ENCODE measurements at regions not wholly inside any gene's neighbourhood (a gene's known extent, or its start where the extent isn't known, plus 50 kb on each side); places are given as distances from the start of the nearest gene placed in this dataset.

DNA sequence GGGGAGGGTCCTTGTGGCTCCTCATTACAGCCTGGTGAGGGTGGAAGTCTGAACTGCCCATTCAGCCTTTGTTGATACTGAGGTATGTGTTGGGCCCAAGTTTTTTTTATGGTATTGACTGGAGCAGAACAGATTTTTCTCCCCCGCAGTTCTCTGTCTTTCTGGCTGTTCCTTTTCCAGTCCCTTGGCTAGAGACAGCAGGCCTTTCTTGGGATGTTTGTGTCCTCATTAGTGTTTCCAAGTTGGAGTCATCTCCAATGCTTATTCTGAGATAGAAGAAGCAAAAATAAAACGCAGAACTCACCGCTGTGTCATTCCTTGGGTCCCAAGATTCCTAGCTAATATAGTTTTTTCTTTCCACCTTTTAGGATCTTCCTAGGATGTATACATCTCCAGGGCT, 193.3 kb downstream of the RAMP3 start:
- DNase-seq (ENCODE audit: low read depth in 2 of 2) = no peak

DNA sequence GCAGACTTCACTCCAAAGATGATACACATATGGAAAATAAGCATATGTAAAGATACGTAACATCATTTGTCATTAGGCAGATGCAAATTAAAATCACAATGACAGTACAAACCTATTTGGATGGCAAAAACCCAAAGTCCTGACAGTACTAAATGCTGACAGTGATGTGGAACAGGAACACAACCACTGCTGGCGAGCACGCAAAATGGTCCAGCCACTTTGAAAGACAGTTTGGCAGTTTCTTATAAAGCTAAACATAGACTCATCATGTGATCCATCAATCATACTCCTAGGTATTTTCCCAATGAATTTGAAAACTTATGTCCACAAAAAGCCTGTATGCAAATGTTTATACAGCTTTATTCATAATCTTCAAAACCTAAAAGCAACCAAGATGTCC, 200.7 kb downstream of the RAMP3 start:
- no peak for DNase-seq (ENCODE audit: low read depth in 2 of 2)

DNA sequence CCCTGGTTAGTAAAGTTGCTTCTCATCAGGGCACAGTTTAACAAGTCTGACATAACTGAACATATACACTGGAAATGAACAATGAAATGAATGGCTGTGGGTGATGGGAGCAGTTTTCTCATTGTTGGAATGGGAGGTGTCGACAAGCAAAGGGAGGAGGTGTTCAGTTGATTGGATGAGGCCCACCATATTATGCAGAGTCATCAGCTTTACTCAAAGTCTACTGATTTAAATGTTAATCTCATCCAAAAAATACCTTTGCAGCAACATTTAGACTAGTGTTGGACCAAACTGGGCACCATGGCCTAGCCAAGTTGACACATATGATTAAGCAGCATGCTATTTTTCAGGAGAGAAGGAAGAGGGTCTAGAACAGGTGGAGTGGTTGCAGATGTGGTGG, 201.7 kb downstream of the RAMP3 start:
- DNase-seq (ENCODE audit: low read depth in 2 of 2) = no peak

DNA sequence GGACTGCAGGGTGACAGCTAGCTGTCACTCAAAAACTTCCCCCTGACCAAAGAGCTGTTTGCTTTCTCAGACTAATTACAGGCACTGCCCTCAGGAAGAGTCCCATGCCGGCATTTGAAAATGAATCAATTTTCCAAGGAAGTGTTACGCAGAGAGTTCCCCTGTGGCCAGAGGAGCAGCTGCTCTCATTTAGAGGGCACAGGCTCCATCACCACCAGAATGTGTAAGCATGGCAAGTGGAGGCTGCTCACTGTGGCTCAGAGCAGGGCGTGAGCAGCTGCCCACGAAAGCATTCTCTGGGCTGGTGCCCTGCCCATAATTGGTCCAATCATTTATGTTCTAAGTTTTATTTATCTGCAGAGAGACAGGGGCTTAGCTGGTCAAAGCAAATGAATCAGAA, 202.2 kb downstream of the RAMP3 start:
- DNase-seq (ENCODE audit: low read depth in 2 of 2) = no peak

DNA sequence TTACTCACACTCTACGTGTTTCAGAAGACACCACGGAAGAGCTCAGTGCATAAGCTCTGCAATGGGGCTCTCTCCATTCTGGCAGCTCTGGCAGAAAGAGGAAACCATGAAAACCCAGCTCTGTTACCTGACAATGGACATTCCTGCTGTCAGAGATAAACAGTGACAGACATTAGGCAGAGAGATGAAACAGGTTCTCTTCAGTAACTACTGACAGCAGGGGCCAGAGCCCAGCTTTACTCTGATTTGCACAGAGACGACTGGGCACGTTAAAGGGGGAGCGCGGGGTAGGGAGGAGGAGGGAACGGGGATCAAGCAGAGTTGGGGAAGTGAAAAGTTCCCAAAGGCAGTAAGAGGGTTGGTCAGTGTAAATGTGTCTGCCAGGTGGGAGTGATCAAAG, 206.1 kb downstream of the RAMP3 start:
- DNase-seq (ENCODE audit: low read depth in 2 of 2) = no peak

DNA sequence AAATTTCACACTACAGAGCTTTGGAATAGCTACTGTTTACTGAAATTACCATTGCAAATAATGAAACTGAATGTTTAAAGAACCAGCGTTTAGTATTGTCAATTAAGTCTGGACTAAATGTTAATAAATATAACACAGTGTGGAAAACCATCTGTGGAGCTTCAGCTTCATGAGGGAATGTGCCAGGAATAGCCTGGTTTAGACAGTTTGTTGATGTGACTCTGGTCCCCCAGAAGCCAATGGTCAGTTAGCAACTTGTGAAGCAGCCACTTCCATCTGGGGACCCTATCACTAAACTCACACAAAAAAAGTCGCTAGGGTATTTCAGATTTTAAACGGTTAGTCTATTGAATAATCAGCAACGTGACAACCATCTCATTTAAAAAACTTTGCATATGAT, 207.8 kb downstream of the RAMP3 start:
- DNase-seq (ENCODE audit: low read depth in 2 of 2) = no peak

DNA sequence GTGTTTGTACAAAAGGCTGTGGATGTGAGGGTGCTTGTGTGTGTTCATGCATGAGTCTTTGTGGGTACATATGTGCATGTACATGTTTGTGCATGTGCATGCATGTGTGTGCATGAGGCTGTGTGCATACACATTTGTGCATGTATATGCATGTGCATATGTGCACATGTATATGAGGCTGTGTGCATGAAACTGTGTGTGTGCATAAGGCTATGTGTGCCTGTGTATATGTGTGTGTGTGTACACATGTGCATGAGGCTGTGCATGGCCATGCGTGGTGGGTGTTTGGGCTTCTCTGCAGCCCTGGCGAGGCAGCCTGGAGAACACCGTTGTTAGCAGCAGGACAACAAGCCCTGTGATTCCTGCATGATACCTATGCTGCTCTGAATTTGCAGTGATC, 207.7 kb upstream of the ADCY1 start:
- no peak for DNase-seq (ENCODE audit: low read depth in 2 of 2)

DNA sequence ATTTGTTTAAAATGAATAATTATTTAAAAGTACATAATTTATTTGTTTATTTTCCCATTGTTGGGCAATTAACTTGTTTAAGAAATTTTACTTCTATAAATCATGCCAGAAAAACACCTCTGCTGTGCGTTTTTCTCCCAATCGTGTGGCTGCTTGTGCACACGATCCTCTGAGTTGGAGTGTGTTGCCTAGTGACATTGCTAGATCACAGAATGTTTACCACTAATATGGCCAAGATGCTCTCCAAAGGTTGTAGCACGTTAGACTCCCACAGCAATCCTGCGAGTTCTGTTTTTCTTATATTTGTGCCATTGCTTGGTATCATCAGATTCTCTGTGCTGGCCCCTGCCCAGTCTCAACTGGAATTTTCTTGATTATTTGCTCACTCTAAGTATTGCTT, 207.1 kb upstream of the ADCY1 start:
- no peak for DNase-seq (ENCODE audit: low read depth in 2 of 2)

DNA sequence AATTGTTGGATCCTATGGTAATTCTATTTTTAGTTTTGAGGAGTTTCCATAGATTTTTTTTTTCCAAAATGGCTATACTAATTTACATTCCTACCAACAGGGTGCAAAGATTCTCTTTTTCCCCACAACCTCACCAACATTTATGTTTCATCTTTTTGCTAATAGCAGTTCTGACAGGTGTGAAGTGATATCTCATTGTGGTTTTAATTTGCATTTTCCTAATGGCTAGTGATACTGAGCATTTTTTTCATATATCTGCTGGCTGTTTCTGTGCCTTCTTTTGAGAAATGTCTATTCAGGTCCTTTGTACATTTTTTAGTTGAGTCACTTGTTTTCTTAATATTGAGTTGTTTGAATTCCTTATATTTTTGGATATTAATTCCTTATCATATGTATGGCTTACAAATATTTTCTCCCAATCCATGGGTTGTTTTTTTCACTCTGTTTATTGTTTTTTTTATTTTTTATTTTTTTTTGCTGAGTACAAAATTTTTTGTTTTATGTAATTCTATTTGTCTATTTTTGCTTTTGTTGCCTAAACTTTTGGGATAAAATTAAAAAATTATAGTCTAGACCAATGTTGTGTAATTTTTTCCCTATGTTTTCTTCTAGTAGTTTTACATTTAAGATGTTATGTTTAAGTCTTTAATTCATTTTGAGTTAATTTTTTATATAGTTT, 205.9 kb upstream of the ADCY1 start:
- DNase-seq (ENCODE audit: low read depth in 2 of 2) = no peak

DNA sequence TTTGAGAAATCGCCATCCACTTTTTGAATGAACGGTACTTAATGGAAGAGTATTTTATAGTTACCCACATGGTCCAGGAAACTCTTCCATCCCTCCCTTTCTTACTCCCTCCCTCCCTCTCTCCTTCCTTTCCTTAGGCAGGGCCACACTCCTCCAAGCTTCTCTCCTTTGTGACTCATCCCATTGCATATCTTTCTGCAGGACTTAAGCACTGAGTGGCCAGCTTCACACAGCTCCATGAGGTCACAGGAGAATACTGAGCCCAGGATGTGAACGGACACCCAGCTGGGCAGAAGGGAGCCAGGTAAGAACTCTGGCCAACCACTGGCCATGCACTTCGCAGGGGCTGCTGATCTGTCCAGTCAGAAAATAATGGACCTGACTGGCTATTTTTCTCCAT, 189.7 kb upstream of the ADCY1 start:
- no peak for DNase-seq (ENCODE audit: low read depth in 2 of 2)

DNA sequence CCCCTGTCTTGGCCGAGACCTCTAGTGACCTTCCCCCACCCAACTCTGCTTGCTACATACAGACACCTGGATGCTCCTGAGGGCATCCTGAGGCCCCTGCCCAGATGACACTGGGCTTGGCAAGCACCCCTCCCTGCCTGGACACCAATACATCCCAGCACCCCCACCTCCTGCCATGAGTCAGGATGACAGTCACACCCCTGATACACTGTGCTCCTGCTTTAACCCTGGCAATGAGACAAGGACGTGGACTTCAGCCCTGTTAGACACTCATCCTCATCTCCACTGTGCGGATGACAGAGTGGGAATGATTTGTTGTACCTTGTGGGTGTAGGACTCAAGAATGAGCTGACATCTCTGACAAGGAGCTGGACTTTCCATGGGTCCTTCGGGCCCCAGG, 186.3 kb upstream of the ADCY1 start:
- DNase-seq (ENCODE audit: low read depth in 2 of 2) = no peak

DNA sequence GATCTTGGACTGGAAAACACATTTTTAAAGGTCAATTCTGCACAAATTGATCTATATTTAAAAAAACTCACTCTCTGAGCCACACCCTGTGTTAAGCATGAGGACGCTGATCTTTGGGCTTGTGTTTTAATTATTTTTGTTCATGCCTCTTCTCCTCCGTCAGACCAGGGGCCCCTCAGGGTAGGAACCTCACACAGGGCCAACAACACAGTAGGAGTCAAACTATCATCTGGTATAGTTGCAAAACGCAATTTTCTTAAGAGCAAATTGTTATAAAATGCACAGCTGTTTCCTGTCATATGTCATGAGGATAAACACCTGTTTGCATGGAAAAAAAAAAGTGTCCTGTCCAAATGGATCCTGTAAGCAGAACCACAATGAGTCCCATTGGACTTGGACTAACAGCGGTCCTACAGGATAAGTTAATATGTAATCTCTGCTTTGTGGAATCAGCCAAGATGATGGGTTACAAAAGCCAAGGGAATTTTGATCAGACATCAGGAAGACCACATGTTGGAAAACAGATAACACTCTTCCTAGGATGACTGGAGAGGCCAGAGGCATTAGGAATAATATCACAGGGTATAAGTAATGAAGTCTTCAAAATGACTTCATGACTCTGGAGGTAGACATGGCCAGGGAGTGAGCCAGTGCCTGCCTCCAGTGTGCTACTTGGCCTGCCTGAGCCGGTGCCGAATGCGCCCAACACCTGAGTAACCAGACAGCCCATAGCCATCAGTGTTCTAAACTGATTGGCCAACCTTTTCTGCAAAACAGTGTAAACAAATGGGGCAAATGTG, 184.9 kb upstream of the ADCY1 start:
- no peak for DNase-seq (ENCODE audit: low read depth in 2 of 2)

DNA sequence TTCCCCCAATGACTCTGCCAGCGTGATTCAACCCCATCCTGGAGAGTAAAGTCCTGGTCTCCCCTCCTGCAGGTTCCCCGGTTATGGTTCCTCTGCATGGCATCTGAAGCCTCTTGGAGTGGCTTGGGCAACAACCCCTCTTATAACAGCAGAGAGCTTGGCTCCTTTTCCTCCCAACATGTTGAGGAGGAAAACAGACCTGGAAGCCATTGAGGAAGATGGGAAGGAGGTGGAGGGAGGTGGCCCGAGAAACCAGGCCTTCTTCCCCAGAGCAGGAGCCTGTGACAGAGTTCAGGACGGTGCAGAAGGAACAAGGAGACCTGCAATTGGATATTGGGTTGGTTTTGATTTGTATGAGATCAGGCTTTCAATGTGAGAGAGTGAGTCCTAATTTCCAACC, 184.0 kb upstream of the ADCY1 start:
- DNase-seq (ENCODE audit: low read depth in 2 of 2) = no peak

DNA sequence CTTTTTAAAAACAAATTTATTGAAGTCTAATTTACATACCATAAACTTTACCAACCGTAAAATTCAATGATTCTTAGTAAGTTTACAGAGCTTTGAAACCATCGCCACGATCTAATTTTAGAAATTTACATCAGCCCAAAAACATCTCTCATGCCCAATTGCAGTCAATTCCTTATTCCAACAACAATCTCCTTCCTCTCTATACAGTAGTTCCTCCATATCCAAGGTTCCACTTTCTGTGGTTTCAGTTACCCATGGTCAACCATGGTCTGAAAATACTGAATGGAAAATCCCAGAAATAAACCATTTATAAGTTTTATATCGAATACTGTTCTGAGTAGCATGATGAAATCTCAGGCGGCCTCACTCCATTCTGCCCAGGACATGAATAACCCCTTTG, 183.4 kb upstream of the ADCY1 start:
- no peak for DNase-seq (ENCODE audit: low read depth in 2 of 2)

DNA sequence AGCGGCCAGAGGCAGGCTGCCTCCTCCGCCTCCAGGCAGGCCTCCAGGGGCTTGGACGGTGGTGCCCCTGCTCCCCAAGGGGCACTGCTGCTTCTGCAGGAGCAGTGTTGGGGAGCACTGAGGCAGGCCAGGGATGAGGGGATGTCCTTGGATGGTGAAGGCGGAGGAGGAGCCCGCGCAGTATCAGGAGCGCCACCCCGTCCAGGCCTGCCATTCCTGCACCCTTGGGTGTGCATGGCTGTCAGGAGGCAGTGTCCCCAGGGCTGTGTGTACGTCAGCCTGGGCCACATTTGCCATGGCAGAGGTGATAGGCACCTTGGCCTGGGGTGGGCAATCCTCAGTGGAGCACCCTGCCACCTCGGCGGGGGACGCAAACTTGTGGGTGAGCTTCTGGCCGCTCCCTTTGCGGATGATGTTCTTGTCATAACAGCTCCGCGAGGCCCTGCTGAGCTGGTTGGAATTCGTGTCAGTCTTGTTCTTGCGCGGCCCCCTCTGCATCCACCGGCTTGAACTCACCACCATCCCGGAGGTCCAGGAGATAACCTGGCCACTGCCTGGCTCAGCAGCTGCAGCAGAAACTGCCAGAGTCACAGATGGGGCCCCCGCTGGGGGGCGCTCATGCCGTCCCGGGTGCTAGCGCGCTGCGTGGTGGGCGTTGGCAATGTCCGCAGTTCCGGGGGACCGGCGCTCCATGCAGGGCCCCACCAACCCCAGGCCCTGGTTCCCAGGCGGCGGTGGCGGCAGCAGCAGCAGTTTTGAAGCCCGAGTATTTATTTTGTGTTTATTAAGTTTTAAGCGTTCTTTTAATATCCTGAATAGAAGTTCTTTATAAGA, 182.3 kb upstream of the ADCY1 start:
- no peak for DNase-seq (ENCODE audit: low read depth in 2 of 2)

DNA sequence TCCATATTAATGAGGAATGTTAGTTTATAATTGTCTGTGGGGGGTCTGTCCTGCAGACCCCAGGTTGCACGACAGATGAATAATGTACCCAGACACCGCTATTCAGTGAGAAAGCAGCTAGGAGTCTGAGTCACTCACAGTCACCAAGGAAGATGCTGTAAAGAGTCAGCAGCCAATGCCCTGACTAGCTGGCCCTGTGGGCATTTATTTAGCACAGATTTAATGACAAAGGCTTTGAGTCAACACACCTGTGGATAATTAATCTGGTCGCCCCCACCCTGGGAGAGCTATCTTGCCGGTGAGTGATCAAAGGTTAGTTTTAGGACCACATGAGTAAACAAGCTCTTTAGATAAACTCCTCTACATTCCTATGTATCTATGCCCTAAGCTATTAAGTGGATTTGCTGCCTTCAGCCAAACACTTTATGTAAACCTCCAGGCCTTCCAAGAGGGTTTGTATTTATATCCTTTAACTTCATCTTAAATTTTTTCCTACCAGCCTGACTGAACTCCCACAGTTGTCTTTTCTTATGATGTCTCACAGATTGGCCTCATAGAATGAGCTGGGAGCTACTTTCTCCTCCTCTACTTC, 180.0 kb upstream of the ADCY1 start:
- no peak for DNase-seq (ENCODE audit: low read depth in 2 of 2)

DNA sequence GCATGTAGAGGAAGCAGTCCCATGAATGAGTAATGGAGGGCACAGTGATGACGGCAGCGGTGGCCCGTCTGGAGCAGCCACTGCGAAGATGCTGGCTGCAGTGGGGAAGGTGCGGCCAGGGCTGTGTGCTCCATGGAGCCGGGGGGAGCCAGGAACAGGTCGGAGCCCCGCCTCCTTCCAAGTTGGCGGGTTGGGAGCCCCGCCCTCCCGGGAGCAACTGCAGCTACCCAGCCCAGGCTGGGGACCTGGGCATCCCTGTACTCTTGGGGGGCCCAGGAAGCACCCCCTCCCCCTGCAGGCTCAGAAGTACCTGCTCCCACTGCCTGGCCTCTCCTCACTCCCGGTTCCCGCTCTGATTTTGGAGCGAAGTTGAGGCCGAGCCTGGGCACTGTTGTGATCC, 175.1 kb upstream of the ADCY1 start:
- DNase-seq (ENCODE audit: low read depth in 2 of 2) = no peak

DNA sequence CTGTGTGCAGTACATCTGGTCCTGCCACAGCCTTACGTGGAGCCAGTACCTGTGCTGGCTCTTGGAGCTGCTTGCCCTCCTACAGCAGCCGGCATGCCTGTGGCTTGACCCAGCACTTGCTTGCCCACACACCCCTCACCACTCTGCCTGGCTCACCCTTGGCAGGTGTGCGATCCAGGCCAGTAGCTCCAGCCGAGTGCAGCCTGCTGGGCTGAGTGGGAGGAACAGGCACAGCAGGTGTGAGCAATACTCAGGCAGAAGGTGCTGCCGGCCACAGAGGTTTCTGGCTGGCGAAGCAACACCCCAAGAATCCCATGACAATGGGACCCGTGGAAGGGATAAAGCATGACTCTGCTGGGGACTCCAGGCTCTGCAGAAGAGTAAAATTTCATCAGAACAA, 173.5 kb upstream of the ADCY1 start:
- DNase-seq (ENCODE audit: low read depth in 2 of 2) = no peak

DNA sequence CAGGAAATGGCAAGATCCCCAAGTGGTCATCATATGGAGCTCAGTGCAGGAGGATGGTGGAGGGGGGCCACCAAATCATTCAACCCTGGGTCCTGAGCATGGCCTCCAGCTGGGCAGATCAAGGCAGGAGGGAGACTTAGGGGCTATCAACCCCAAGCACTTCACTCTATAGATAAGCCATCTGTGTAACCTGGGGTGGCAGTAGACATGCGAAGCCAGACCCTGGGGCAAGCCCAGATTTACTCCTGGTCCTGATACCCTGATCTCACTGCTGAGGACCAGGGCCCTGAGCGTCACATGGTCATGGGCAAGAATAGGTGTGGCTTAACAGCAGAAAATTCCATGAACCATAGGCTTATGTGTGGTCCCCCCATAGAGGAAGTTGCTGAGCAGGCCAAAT, 173.0 kb upstream of the ADCY1 start:
- DNase-seq (ENCODE audit: low read depth in 2 of 2) = no peak

DNA sequence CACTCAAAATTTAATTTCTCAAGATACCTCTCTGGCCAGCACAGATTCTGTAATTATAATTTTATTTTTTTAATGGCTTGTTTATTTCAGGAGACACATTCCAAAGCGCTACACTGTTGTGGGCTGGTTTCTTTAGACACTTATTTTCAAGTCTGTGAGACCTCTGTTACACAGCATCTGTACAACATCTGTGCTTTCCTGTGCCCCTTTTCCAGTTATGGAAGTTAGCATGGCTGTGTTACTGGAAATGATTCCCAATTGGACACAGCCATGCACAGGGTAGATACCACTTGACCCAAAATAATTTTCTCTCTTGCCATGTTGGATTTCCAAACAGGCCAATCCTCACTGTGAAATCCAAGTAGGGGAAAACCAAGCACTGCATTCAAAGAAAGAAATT, 172.3 kb upstream of the ADCY1 start:
- no peak for DNase-seq (ENCODE audit: low read depth in 2 of 2)

DNA sequence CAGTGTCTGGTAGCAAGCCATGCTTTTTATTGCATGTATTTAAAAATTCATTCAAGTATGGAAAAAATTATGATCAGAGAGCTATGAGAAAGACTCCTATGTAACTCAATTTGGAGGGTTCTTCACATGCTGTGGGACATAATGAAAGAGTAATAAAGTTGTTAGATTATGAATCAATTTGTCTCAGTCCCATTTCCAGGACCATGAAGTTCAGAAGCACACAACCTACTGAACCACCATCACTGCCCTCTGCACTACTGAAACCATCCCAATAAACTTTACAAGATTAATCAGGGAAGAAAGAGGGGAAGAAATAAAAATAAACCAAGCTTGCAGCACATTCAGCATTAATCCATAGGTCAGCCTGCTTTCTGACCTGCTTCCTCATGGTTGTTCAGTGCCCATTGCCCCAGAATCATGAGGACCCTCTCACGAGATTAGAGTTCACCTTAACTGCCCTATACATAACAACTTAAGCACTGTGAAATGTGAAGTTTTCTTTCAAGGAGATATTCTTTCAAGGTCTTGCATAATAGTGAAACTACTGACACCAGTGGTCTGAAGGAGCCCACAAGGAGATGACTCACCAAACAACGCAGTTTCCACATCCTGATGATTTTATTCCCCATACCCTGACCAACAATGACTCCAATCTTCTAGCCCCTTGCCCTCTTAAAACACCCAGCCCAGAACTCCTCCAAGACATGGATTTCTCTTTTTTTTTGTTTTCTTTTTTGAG, 171.5 kb upstream of the ADCY1 start:
- no peak for DNase-seq (ENCODE audit: low read depth in 2 of 2)

DNA sequence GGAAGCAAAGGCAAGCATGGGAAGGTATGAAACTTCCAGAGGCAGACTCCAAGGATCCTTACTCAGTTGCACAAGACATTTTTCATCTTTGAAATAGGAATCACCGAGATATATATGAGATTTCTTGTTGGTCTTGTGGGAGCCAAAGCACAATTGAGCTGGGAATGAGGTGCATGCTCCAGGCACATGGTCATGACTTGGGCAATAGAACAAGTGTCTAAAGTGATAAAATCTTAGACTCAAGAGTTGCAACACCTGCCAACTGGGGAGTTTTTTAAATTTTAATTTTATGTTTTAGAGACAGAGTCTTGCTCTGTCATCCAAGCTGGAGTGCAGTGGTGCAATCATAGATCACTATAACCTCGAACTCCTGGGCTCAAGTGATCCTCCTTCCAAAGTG, 169.5 kb upstream of the ADCY1 start:
- no peak for DNase-seq (ENCODE audit: low read depth in 2 of 2)

Data from stimulated activated CD4-positive, alpha-beta T cell treated with anti-CD3 and anti-CD28 coated beads, Interleukin-15, amount 100 ng/mL, for 48 hours (primary cell).